22Rv1 (cell line): ENCODE measurements at regions not wholly inside any gene's neighbourhood (a gene's known extent, or its start where the extent isn't known, plus 50 kb on each side); places are given as distances from the start of the nearest gene placed in this dataset.

Experiments
- H3K27ac ChIP-seq: fragments of 450-650 bp; 2 replicates; pipeline ENCODE4 v1.5.1; 2017
- ZFX ChIP-seq: fragments of 450-650 bp; IDR thresholded peaks from 2 replicates; pipeline ENCODE4 v1.6.1; 2017; ENCODE audit warnings: antibody characterized with exemption, borderline replicate concordance
- TF ChIP-seq, protein P1 (sequence below): fragments of 450-650 bp; IDR thresholded peaks from 2 replicates; pipeline ENCODE4 v1.5.1; 2017; ENCODE audit warnings: mild to moderate bottlenecking

DNA sequence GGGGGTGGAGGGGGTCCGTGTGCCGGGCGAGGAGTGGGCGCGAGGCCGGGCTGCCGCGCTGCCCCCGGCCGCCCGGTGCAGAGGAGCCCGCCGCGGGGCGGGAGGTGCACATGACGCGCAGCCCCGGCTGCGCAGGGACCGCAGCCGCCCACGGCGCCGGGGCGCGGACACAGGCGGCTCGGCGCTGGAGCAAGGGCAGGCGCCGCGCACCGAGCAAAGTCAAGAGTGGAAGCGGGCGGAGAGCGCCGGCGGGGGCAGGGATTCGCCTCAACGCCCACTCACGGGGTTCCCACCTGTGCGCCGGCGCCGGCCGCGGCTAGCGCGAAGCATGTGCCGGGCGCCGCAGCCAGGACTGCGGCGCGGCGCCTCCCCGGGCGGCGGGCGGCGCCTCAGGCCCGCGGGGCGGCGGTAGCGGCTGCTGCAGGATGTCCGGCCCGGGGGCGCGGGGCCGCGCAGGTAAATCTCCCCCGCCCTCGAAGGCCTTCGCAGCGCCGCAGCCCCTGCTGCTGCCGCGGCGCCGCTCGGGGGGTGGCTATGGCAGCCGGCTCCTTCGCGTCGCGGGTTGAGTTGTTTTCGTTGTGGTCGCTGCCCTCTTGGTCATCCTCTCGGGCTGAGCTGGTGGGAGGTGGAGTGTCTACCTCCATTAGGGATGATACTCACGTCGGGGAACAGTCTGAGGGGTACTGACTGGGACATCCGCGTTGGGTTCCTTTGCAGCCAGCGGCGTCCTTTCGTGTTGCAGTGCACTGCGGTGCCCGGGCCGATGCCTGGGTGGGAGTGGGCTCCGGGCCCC is 216.3 kb upstream of the DTNA start:
- H3K27ac ChIP-seq: peak overlapping the region; percentile 91

DNA sequence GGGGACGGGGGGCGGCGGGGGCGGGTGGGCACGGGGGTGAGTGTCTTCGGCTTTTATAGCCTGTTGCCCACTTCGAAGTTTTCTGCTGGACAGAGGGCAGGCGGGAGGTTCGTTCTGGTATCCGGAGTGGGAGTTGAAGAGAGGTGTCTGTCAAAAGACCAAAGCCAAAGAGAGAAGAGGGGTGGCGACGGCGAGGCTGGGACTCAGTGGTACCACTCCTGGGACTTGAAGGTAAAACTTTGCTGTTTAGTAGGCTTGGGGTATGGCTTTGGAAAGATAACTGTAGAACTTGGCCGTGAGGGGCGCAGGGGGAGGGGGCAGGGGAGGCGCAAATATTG is 215.8 kb upstream of the DTNA start:
- peak overlapping the region; percentile 91 for H3K27ac ChIP-seq
- TF ChIP-seq, protein P1, sequence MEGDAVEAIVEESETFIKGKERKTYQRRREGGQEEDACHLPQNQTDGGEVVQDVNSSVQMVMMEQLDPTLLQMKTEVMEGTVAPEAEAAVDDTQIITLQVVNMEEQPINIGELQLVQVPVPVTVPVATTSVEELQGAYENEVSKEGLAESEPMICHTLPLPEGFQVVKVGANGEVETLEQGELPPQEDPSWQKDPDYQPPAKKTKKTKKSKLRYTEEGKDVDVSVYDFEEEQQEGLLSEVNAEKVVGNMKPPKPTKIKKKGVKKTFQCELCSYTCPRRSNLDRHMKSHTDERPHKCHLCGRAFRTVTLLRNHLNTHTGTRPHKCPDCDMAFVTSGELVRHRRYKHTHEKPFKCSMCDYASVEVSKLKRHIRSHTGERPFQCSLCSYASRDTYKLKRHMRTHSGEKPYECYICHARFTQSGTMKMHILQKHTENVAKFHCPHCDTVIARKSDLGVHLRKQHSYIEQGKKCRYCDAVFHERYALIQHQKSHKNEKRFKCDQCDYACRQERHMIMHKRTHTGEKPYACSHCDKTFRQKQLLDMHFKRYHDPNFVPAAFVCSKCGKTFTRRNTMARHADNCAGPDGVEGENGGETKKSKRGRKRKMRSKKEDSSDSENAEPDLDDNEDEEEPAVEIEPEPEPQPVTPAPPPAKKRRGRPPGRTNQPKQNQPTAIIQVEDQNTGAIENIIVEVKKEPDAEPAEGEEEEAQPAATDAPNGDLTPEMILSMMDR: no peak
- TF ChIP-seq ZFX: no peak

More for the DNA sequence above, 216.3 kb upstream of the DTNA start:
- TF ChIP-seq, protein P1: peak; percentile 37
- no peak for TF ChIP-seq ZFX

DNA sequence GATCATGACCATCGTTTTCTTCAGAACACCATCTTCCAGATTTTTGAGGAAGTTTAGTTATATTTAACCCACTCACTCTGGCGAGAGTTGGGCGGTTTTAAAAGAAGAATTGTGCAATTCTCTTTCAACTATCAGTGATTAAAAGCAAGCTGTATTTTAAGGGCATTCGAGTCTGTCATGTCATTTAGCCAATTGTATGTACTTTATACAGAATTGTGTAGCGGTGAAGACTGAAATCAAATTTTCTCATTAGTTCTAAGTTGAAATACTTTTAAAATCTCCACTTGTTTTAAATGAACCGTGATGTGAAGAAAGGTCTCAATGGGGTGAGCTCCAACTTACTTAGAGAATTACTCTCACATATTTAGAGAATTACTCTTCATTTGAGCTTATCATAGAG is 214.6 kb upstream of the DTNA start:
- TF ChIP-seq, protein P1: no peak
- no peak for TF ChIP-seq ZFX
- H3K27ac ChIP-seq: no peak overlapping the region

DNA sequence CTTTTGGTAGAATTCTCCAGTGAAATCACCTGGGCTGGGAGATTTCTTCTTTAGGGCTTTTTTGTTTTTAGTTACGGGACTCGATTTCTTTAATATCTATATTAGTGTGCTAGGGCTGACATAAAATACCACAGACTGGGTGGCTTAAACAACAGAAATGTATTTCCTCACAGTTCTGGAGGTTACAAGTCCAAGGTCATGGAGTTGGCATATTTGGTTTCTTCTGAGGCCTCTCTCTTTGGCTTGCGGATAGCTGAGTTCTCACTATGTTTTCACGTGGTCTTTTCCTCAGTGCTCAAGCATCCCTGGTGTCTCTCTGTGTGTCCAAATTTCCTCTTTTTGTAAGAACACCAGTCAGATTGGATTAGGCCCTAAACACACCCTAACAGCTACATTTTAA is 208.5 kb upstream of the DTNA start:
- TF ChIP-seq, protein P1: no peak
- no peak for TF ChIP-seq ZFX
- H3K27ac ChIP-seq: no peak overlapping the region

DNA sequence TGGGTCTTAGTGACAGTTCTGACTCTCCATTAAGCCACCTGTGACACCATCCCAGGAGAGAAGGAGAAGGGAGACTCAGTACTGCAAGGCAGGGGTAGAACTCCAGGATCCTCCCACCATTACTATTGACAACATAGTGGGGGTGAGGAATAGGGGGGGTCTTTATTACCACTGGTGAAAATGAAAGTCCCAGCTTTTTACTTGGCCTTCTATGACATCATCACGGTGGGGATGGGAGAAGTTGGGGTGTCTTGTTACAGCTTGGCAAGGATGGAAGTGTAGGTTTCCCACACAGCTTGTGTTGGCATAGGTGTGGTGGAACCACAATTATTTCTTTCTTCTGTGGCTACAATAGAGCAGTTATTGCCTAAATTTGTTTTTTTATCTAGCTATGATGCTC is 203.9 kb upstream of the DTNA start:
- no peak overlapping the region for H3K27ac ChIP-seq
- no peak for TF ChIP-seq ZFX
- TF ChIP-seq, protein P1: no peak

DNA sequence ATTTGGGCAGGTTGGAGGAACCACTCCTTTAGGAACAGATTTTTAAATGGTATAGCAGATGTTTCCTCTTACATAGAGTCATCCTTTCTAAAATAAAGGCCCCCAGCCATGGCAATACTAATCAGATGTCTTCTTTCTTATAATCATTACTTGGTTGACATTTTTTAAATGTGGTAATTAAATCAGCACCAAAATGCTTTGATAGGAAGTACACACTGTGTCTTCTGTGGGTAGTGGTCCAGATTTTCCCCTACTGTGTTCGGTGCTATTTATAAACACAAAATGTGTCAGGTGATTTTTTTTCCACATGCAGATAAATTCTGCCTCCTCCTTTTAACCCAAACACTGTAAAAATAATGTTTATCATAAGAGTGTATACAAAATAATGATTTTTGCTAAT is 200.9 kb upstream of the DTNA start:
- H3K27ac ChIP-seq: no peak overlapping the region
- no peak for TF ChIP-seq ZFX
- TF ChIP-seq, protein P1: no peak

DNA sequence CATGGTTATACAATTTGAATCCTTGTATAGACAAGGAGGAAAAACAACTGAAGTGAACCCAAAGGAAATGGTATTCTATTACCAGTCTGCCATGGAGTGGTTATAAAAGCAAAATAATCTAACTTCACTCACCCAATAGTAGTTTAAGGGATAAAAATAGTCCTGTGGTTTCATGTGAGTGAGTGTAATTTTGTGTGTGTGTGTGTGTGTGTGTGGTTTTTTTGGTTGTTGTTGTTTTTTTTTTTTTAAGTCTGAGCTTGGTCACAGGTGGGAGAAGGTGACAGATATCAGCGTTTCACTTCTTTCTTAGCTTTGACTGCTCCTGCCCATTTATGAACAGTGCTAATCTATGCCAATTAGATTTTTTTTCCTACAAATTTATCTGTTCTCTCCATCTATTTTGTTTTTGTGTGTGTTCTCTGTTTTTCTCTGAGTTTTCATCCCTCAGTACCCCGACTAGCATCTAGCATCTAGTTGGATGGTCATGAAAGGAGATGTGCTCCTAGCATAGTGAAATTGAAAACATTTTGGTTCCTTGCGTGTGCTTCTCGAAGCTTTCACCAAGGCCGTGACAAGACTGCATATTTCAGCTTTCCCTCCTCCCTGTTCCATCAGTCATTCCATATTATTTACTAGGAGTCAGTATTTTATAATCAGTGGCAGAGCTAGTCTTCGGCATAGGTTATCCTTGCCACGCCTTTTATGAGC is 200.1 kb upstream of the DTNA start:
- H3K27ac ChIP-seq: no peak overlapping the region
- TF ChIP-seq ZFX: no peak
- TF ChIP-seq, protein P1: no peak
